CD4-positive, alpha-beta T cell treated with Interferon alpha-2 for 1 hour (primary cell): ENCODE measurements at regions not wholly inside any gene's neighbourhood (a gene's known extent, or its start where the extent isn't known, plus 50 kb on each side); places are given as distances from the start of the nearest gene placed in this dataset.
"Not testable (repeated sequence)": the region's sequence is repeated elsewhere in the genome, so short reads cannot be mapped to it uniquely, and the experiment has no call there.

ENCODE experiments used
- DNase-seq, 2 donors: peaks; one replicate each; pipeline ENCODE4 v3.0.0-alpha.2; 2020 to 2022

- not testable (repeated sequence) for DNase-seq
Measured at GRCh38 chr3:125918024-125918423, 51.0 kb upstream of the ROPN1B start.

GRCh38 chr3:125918451-125918850 lies 50.5 kb upstream of the ROPN1B start:
- DNase-seq, result not testable (repeated sequence)

DNA sequence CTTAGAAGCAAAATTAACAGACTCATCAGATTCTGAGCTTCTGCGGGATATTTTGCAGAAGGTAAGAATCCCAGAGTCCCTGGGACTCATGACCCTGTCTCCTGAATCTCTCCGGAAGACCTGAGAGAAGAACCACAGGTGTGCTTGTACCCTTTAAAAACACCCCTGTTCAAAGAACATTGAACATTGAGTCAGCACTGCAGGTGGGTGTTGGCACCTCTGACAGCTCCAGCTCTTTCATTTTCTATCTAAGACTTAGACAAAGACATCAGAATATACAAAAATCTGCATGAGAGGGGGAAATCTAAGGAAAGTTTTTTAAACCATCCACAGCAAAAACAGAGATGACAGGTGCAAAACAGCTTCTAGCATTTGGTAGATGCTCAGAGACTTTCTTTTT lies 50.1 kb upstream of the ROPN1B start:
- not testable (repeated sequence) for DNase-seq
